ENCODE measurements at regions not wholly inside any gene's neighbourhood (a gene's known extent, or its start where the extent isn't known, plus 50 kb on each side); places are given as distances from the start of the nearest gene placed in this dataset.

GRCh38 chr18:63043516-63043915, 276.1 kb downstream of the BCL2 start:
- ATAC-seq, result no peak
- Histone ChIP-seq H3K27ac (ENCODE audit: low read depth, low read length) (no peak overlapping the region), H3K4me1 (ENCODE audit: control insufficient read depth in 1 of 2, insufficient read depth in 2 of 2, low read length in 2 of 2) (no peaks in the 10 kb centered on the region)

More at GRCh38 chr18:63043516-63043915, 276.1 kb downstream of the BCL2 start:
- POLR2A ChIA-PET, result no interaction called here
- no TSS peak for BruUV-seq (replicated peaks)
- Histone ChIP-seq H4K20me1 (ENCODE audit: insufficient read depth) (no peaks in the 10 kb centered on the region), H3K27me3 (ENCODE audit: insufficient read depth, low read length) (no peaks in the 10 kb centered on the region), H2AFZ (ENCODE audit: low read depth, low read length, poor library complexity, severe bottlenecking) (no peak overlapping the region), H3K4me3 (replicated peaks in 1 of 2; ENCODE audit: low read depth in 1 of 2, low read length in 2 of 2) (no peak overlapping the region), H3K9me3 (ENCODE audit: control insufficient read depth in 1 of 2, insufficient read depth in 1 of 2, low read depth in 1 of 2, low read length in 2 of 2) (no peaks in the 10 kb centered on the region), H3K9ac (ENCODE audit: low read length) (no peak overlapping the region), H3K36me3 (ENCODE audit: control insufficient read depth in 1 of 2, insufficient read depth in 2 of 2, low read length in 2 of 2) (no peaks in the 10 kb centered on the region), H3K79me2 (ENCODE audit: insufficient read depth, low read length) (no peaks in the 10 kb centered on the region), H3K9me2 (ENCODE audit: insufficient read depth) (no peaks in the 10 kb centered on the region), H3K4me2 (ENCODE audit: low read length) (no peak overlapping the region)
- RAD21 ChIA-PET (ENCODE audit: low non-redundant PET in 1 of 2, low total read pairs in 2 of 2, uncharacterized antibody in 2 of 2, unreplicated experiment in 2 of 2), result no interaction called here
- intact Hi-C loops (cut with micrococcal nuclease), result no loop called here
- TF ChIP-seq POLR2A (IDR thresholded peaks at IDR 0.05; ENCODE audit: borderline replicate concordance, extremely low read depth, insufficient read depth, insufficient read length), result no peak
- TF ChIP-seq EZH2phosphoT487 (IDR thresholded peaks at IDR 0.05; ENCODE audit: borderline replicate concordance), result no peak
- no peak for TF ChIP-seq REST (IDR thresholded peaks at IDR 0.05; ENCODE audit: low read depth)
- no peak for TF ChIP-seq JUND (IDR thresholded peaks at IDR 0.05)
- TF ChIP-seq SIN3A (IDR thresholded peaks at IDR 0.05; ENCODE audit: low read depth), result no peak
- TF ChIP-seq CEBPB (IDR thresholded peaks at IDR 0.05; ENCODE audit: low read depth), result no peak
- no peak for TF ChIP-seq FOSL1 (IDR thresholded peaks at IDR 0.05; ENCODE audit: low read depth)
- no peak for TF ChIP-seq ZNF274 (IDR thresholded peaks at IDR 0.05; ENCODE audit: low read depth, low read length)
- TF ChIP-seq EZH2 (IDR thresholded peaks at IDR 0.05), result no peak
- TF ChIP-seq EGR1 (IDR thresholded peaks at IDR 0.05; ENCODE audit: low read depth), result no peak
- no peak for TF ChIP-seq ATF3 (IDR thresholded peaks at IDR 0.05)
- no peak for TF ChIP-seq SP1 (IDR thresholded peaks at IDR 0.05; ENCODE audit: low read depth)
- no peak for TF ChIP-seq TCF7L2 (IDR thresholded peaks at IDR 0.05; ENCODE audit: borderline replicate concordance, extremely low read depth, insufficient read depth, insufficient read length)
- DNase-seq (ENCODE audit: low read depth, low spot score), result no peak
- CTCF ChIA-PET, result no interaction called here

Measured in HCT116 (cell line).